Hematopoietic multipotent progenitor cell treated with erythropoietin and hydrocortisone succinate and interleukin-3 and kit ligand, for 4 days (in vitro differentiated cells): ENCODE measurements at regions not wholly inside any gene's neighbourhood (a gene's known extent, or its start where the extent isn't known, plus 50 kb on each side); places are given as distances from the start of the nearest gene placed in this dataset.
"Not testable (repeated sequence)": the region's sequence is repeated elsewhere in the genome, so short reads cannot be mapped to it uniquely, and the experiment has no call there.

Experiments
- DNase-seq: peaks from one replicate; pipeline ENCODE4 v3.0.0-alpha.2; 2015

DNA sequence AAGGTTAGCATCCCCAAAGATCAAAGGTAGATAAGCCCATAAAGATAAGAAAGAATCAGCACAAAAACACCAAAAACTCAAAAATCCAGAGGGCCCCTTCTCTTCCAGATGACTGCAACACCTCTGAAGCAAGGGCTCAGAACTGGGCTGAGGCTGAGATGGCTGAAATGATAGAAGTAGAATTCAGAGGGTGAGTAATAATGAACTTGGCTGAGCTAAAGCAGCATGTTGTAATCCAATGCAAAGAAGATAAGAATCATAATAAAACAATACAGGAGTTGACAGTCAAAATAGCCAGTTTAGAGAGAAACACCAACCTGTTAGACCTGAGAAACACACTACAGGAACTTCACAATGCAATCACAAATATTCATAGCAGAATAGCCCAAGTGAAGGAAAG, 406.9 kb upstream of the CXADR start:
- DNase-seq = no peak

DNA sequence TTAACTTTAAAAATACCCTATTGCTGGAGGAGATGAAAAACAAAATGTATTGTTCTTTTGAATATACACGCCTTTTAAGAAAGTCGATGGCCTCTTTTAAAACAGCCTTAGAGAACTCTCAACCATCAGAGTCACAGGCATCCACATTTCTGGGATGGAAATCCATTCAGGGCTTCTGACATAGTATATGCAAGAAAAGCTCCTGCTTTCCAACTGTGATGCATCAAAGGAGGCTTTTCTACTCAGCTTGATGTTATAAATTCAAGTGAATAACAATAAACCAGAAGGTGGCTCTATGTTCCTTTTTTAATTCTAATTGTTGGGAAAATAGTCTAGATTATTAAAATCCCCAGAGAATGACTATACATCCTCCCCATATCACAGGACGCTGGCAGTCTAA, 398.8 kb upstream of the CXADR start:
- no peak for DNase-seq

DNA sequence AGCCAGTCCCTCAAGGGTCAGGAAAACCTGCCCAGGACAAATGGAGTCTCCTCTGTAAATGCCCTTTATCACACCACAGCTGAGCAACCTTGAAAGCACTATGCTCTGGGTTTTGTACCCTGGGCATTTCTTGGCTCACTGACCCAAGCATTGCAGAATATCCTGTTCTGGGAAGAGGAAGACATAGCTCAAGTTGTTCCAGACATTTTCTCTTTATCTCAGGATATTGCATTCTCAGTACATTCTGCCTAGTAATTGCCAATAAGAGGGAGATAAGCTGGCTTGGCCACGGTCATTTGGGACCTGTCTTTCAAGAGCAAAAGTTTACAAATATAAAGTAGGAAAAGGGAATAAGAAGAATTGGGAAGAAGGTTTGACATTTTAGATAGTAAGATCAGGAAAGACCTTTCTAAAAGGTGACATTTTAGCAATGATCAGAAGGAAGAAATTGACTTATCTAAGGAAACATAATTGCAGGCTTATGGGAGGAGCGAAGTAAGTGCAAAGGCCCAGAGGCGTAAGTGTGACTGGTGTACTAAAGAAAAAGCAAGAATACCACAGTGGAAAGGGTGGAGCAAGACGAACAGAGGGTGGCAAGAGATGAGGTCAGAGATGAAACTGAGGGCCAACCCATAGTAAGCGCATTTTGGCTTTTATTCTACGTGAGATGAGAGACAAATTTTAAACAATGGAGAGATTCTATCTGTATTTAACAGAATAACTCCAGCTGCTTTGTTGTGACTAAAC, 394.0 kb upstream of the CXADR start:
- no peak for DNase-seq

DNA sequence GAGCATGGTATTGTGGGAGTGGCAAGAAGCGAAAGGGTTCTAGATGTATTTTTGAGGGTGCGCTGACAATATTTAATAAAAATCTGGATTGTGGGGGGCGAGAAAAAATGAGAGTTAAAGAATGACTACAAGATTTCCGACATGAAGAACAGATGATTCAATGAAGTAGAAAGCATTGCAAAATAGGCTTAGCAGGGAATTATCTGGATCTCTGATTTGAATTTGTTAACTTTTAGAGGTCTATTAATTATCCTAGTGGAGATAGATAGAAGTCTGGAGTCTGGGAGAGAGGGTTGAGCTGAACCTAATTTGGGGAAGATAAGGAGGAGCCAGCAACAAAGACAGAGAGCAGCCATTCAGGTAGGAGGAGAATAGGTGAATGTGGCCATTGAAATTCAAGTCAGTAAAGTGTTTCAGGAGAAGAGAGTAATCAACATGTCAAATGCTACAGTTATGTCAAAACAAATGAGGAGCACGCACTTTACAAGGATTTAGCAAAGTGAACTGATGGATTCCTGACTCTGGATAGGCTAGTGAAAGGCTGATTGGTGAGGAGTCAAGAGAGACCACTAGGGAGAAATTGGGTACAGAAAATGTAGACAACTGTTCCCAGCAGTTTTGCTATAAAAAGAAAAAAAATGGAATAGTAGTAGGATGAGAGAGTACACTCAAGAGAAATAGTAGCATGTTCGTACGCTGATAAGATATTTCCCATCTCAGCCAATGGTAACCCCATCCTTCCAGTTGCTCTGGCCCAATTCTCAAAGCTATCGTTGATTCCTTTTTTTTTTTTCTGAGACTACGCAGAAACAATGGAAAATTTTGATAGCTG, 393.2 kb upstream of the CXADR start:
- no peak for DNase-seq

DNA sequence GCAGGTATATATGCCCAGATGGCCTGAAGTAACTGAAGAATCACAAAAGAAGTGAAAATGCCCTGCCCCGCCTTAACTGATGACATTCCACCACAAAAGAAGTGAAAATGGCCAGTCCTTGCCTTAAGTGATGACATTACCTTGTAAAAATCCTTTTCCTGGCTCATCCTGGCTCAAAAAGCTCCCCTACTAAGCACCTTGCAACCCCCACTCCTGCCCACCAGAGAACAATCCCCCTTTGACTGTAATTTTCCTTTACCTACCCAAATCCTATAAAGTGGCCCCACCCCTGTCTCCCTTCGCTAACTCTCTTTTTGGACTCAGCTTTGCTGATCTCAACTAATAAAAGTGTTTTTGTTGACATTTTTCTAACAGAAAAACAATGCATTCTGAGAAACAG, 385.4 kb upstream of the CXADR start:
- DNase-seq = not testable (repeated sequence)

DNA sequence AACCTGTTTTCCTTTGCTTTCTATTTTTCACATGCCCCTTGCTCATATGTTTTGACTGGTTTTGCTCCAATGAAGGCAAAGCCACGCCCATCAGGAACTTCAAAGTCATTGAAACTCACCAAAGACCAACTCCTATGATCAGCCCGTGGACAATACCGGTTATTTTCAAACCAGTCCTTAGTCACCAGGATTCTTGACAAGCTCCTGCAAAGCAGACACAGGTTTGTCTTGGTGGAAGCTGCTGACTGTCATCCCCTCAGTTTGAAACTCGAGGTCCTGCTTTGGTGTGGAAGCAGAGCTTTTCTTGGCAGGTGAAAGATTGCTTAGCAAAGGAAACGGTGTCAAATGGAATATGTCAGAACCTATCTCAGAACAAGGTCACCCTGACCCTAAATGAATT, 384.7 kb upstream of the CXADR start:
- DNase-seq = no peak

DNA sequence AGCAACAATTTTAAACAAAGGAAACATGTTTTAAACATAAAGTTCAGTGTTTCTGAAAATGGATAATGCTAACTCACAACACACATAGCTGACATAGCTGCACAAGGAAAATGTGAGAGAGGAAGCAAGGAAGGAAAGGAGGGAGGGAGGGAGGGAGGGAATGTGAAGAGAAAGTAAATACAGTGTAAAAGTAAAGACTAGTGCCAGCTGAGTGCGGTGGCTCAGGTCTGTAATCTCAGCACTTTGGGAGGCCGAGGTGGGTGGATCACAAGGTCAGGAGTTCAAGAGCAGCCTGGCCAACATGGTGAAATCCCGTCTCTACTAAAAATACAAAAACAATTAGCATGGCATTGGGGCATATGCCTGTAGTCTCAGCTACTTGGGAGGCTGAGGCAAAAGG, 373.7 kb upstream of the CXADR start:
- not testable (repeated sequence) for DNase-seq

DNA sequence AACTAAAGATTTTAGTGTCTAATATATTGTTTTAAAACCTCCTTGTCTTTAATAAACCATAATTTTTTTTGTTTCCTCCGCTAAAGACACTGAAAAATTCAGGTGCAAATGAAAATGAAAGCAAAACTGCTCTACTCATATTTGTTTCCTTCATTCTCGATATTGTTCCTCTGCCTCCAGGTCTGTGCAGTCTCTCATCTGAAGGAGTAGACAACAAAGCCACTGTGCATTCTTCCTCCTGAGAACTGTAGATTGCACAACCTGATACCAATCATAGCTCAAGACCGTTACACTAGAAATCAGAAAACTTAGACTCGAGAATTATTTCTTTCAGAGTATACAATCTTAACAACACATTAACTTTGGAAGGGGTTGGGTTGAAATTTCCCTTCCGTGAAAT, 373.1 kb upstream of the CXADR start:
- DNase-seq = peak; percentile 18

DNA sequence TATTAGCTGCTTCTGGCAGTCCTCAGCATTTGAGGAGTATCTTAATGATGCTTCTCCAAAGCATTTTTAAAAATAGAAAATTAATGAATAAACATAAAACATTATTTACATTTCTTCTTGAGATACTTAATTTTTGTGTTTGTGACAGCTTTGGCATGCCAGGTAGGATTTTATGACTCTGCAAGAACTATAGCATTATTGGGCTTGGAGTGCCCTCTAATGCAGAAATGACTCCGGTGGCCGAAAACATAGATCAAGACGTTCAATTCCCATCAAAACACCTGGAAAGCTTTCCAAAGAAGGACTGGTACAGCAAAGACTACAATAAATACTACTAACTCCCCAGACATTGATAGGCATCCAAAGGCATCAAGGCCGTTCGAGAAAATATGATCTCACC, 366.4 kb upstream of the CXADR start:
- no peak for DNase-seq

DNA sequence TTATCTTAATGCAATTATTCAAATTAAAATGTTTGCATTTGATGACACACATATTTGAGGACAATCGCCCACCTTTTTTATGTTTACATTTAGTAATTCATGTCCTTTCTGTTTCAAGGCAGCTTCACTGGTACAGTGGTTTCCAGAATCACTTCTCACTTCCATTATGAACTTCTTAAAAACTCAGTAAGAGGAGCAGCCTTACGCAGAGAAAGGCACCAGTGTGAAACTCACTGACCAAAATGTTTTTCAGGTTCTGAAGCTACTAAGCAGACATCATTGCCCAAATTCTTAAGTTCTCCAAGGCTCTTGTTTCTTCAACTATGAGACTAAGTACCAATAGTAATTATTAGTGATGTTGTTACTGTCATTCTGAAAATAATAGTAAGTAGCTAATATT, 353.1 kb upstream of the CXADR start:
- no peak for DNase-seq

DNA sequence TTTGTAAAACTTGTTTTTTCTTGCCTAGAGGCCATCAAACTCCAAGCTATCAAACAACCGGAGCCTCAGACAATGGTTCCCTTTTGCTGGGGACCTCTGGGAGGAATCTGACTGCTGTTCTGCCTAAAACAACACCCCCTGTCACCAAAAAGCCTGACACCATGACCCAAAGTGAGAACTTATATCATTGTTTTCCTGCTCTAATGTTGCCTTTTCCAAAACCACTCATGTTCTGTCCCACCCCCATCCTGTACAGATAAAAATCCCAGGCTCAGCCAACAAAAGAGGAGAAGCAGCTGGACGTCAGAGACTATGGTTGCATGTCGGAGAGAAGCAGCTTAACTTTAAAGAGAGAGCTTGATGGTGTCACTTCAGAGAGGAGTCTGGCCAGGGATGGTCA, 327.2 kb upstream of the CXADR start:
- no peak for DNase-seq

DNA sequence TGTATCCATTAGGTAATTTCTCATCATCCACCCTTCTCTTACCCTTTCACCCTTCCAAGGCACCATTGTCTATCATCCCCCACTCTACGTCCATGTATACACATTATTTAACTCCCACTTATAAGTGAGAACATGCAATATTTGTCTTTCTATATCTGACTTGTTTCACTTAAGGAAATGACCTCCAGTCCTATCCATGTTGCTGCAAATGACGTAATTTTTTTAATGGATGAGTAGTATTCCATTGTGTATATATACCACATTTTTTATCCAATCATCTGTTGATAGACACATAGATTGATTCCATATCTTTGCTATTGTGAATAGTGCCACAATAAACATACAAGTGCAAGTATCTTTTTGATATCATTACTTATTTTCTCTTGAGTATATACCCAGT, 322.9 kb upstream of the CXADR start:
- DNase-seq = no peak

DNA sequence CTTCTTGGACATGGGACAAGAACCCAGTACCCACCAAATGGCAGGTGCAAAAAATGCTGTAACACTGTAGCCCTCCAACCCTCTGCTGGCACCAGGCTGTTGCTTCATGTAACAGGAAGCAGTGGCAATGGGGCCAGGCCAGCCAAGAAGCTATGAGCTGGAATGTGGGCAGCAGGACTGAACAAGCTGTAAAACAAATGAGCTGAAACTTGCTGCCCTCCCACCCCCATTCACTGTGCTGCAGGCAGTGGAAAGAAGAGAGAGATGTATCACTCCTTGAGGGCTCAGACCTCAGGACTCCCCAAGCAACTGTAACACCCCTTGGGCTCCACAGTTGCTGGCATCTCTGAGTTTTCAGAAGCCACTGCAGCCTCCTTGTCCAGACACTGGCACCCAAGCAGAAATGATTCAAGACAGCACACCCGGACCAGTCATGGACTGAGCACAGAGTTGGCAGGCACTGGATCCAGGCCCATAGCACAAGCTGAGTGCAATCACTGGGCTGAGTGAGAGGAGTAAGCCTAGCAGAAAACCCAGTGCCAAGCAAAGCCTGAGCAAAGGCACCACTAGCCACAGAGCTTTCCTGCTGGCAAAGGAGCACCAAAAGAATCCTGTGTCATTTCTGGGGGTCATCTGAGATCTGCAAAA, 321.4 kb upstream of the CXADR start:
- no peak for DNase-seq

DNA sequence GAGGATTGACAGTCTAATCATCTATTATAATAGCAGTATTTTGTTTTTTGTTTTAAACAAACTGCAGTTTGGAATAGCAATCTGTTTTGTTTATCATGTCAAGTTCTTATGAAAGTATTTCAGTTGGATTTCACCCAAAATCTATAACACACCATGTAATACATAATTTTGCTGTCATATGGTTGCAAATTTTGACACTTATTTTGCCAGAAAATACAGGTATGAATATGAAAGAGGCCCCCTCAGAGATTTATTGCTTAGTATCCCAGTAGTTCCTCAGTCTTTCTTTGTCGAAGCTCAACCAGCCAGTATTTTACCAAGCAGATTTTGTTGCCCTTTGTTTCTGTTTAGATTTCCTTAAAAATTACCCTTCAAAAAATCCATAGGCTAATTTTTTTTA, 317.5 kb upstream of the CXADR start:
- DNase-seq = no peak

DNA sequence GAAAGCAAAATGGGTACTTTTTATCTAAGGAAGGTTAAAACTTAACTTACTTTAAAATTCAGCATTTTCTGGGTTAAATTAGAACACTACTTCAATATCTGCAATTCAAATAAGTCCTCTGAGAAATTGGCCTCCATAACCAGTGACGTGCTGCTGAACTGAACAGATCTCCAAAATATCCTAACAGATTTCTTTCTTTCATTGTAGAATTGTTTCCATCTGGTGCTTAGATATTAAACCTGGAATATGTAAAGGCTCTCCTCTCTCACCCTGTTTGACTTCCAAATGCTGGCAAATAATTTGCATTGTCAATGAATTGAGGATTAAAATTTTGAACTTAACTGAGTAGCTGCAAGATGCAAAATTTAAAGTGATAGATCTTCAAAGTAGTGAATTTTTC, 316.9 kb upstream of the CXADR start:
- no peak for DNase-seq

DNA sequence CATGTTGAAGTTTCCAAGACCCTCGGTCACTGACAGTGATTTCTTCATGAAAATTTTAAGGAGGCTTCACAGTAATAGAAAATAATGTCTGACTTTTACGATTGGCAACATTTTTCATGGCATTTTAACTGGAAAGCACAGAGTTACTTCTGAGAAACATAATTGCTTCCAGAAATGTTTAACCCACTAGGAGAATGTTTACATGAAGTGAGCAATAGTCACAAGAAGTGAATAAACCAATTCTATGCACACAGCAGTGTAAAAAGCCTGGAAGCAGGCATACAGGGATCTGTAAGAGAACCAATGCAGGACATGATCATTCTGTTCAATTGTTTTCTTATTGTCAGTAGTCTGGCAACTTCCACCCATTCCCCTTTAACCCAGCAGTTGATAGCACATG, 316.2 kb upstream of the CXADR start:
- DNase-seq = no peak

DNA sequence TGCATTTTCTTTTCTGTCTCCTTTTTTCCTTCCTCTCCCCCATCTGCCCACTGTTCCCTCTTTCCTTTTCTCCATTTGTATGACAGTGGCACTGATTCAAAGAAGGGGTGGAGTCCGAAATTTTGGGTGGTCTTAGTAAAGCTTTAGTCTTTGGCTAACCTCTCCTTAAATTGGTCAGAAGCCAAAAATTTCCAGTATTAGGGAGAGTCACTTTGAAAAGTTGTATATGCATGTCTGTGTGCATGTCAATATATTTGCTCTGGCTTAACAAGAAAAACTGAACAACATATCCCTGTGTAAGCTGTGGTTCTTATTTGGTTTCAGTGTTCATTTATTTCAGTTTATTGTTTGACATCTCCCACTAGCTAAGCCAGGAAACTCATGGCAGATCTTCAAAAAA, 314.8 kb upstream of the CXADR start:
- no peak for DNase-seq

DNA sequence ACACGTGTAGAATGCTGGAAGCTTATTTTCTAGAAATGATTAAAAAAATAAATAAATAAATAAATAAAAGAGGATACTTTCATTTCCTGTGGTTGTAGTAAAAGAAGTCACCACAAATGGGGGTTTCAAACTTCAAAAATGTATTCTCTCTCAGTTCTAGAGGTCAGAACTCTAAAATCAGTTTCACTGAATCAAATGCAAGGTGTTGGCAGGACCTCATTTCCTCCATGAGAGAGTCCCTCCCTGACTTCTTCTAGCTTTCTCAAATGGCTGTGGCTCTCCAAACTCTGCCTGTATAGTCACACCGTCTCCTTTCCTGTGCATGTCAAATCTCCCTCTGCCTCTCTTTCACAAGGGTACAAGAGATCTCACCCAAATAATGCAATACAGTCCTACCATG, 312.6 kb upstream of the CXADR start:
- no peak for DNase-seq

DNA sequence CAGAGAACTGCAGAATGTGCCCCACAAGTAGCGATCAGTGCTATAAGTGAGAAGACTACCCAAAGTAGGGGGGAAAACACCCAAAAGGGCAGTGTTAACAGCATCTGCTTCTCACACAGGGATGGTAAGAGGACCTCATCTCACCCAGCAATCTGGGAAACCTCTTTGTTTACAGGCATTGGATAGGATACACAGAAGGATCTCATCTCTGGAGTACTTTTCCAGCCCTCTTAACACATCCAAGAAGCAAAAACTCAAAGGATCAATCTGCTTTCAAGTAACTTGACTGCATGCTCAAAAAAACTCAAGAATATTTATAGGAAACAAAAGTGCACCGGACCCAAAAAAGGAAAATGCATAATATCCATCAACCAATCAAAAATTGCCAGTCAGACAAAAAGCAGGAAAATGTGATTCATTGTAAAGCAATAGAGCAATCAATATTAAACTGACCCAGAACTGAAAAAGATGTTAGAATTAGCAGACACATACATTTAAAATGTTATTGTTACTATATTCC, 311.0 kb upstream of the CXADR start:
- no peak for DNase-seq

DNA sequence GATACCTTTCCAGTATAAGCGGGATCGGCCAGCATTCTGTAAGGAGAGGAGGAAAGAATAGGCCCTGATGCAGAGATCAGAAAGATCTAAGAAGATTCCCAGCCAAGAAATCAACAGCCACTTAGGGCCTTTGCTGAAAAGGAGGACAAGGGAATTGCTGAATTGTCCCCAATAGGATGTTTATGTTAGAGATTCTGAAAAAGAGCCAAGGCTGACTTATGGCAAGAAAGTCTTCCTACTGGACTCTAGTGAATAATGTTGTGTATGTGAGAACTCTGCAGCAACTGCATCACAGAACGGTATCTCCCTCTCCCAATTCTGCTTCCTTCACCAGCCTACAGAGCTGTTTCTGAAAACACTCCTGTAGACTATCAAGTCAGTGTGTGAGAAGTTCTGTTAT, 298.0 kb upstream of the CXADR start:
- no peak for DNase-seq

DNA sequence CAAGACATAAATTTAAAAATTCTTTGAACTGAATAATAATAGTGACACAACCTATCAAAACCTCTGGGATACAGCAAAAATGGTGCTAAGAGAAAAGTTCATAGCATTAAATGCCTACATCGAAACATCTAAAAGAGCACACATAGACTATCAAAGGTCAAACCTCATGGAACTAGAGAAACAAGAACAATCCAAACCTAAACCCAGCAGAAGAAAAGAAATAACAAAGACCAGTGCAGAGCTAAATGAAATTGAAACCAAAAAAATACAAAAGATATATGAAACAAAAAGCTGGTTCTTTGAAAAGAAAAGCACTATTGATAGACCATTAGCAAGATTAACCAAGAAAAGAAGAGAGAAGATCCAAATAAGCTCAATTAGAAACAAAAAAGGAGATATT, 293.8 kb upstream of the CXADR start:
- DNase-seq = not testable (repeated sequence)

DNA sequence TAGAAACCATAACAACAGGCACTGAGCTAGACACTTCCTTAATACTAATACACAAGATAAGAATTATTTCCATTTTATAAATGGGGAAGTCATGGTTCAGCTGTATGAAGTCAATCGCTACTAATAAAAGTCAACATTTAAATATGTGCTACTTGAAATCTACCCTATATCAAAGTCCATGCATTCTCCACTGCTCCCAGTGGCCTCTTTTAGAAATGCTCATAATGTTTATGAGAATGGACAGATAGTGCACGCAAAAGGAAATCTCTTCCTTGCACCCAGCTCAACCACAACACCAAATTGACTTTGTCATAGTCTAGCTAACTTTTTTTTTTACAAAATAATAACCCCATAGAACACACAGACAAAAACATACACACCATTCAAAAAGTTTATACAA, 281.7 kb upstream of the CXADR start:
- DNase-seq = peak; percentile 1

DNA sequence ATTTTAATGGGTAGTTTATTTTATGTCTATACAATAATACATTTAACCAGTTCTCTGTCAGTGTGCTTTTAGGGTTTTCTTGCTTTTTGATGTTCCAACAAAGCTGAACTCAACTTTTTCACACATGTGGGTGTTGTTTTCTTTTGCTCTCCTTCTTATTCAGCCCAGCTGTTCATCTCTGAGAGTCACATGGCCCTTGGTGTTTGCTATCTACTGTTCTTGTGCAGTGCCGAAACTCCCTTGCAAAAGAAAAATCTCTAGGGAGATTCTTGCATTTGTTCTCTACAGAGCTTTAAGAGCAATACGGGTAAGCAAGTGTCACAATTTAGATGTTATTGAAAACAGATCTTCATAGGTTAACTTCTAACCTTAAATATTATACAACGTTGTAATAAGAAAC, 281.1 kb upstream of the CXADR start:
- no peak for DNase-seq

DNA sequence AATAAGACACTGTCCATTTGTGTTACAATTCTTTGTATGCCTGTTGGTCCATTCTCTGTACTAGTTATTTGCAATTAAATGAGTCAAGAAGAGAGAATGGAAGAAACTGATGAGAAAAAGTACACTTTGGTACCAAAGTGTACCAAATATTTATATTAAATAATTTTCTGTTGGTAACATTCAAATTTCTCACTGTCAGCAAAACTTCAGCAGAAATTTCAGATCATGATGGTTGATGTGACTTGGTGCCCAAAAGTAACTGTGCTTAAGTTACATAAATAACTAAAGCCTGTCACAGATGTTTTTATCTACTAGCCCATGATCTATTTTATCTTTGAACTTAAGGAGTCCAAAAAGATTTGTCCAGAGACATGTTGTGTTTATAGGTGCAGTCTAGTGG, 274.4 kb upstream of the CXADR start:
- no peak for DNase-seq
